ENCODE measurements at regions not wholly inside any gene's neighbourhood (a gene's known extent, or its start where the extent isn't known, plus 50 kb on each side); places are given as distances from the start of the nearest gene placed in this dataset.
A peak's percentile ranks its signal among the peaks of the same experiment; 100 is the strongest.

GRCh38 chr5:133891390-133891789 is 77.0 kb downstream of the C5orf15 start:
- Histone ChIP-seq H2BK5ac (ENCODE audit: low read length) (no peak overlapping the region), H2BK12ac (ENCODE audit: low read length) (no peak overlapping the region), H3K79me1 (ENCODE audit: low read depth, low read length) (no peaks in the 10 kb centered on the region), H3K4ac (ENCODE audit: low read length) (no peak overlapping the region), H2AFZ (ENCODE audit: low read length) (no peak overlapping the region), H4K91ac (ENCODE audit: low read depth, low read length, poor library complexity) (no peak overlapping the region), H2BK15ac (ENCODE audit: low read length) (no peak overlapping the region), H3K23ac (ENCODE audit: low read depth, low read length, poor library complexity) (no peak overlapping the region), H3K36me3 (replicated peaks in 1 of 2; ENCODE audit: control insufficient read depth in 2 of 2, insufficient read depth in 2 of 2, low read length in 2 of 2) (no peaks in the 10 kb centered on the region), H3K14ac (ENCODE audit: low read length) (no peak overlapping the region), H3K4me2 (ENCODE audit: insufficient read depth, low read length, poor library complexity, severe bottlenecking) (no peak overlapping the region), H3K4me1 (ENCODE audit: control insufficient read depth in 2 of 2, insufficient read depth in 1 of 2, low read depth in 1 of 2, low read length in 2 of 2) (no peaks in the 10 kb centered on the region), H4K8ac (ENCODE audit: low read depth, low read length) (no peak overlapping the region), H2AK5ac (ENCODE audit: low read depth, low read length) (no peak overlapping the region), H2BK120ac (ENCODE audit: low read depth, low read length) (no peak overlapping the region), H3K4me3 (ENCODE audit: low read length in 2 of 2) (no peak overlapping the region), H3K18ac (ENCODE audit: low read length) (no peak overlapping the region), H3K9me3 (replicated peaks in 1 of 2; ENCODE audit: control insufficient read depth in 2 of 2, insufficient read depth in 1 of 2, low read depth in 1 of 2, low read length in 2 of 2) (no peaks in the 10 kb centered on the region), H3K27me3 (ENCODE audit: control insufficient read depth in 3 of 3, insufficient read depth in 3 of 3, low read depth in 1 of 3, low read length in 3 of 3) (peaks cover 0 to 4% (median 0%) of the 10 kb centered on the region in 3 experiments), H3K9ac (ENCODE audit: low read depth, low read length, poor library complexity) (no peak overlapping the region), H3K27ac (replicated peaks; ENCODE audit: low read length) (no peak overlapping the region)
- no CpG with 5 or more reads among the region's 5 CpGs for WGBS, 2 donors (ENCODE audit: extremely low coverage in 2 of 2, insufficient read length in 2 of 2, insufficient replicate concordance in 1 of 2)
- DNase-seq (ENCODE audit: low spot score), result no peak

DNA sequence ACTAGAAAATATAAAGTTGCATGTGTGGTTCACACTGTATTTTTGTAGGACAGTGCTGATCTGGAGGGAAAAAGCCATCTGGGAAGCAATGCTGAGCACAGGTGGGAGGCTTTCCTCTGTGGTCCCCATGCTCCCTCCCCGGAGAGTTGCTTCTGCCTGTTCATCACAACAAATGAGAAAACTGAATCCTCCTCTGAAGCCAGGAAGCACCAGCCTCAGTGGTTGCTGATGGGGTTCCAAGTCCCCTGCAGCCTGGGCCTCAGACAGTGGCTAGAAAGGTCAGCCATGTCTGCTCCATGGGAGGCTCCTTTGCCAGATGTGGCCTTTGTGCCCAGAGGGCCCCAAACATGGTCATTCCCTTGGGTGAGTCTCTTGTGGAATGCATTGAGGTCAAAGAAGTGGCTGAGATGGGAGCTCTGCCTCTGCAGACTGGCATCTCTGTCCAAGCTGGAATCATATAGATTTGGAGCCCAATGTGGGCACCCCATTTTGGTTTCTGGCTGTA is 77.6 kb downstream of the C5orf15 start:
- no peak overlapping the region for H2BK15ac ChIP-seq (ENCODE audit: low read length)
- H3K27ac ChIP-seq (replicated peaks; ENCODE audit: low read length), result no peak overlapping the region
- no peak overlapping the region for H2BK12ac ChIP-seq (ENCODE audit: low read length)
- no peaks in the 10 kb centered on the region for H3K27me3 ChIP-seq (ENCODE audit: control insufficient read depth in 3 of 3, insufficient read depth in 3 of 3, low read depth in 1 of 3, low read length in 3 of 3)
- no peaks in the 10 kb centered on the region for H3K36me3 ChIP-seq (replicated peaks in 1 of 2; ENCODE audit: control insufficient read depth in 2 of 2, insufficient read depth in 2 of 2, low read length in 2 of 2)
- WGBS, 2 donors (ENCODE audit: extremely low coverage in 2 of 2, insufficient read length in 2 of 2, insufficient replicate concordance in 1 of 2), result no CpG with 5 or more reads among the region's 1 CpG
- no peak overlapping the region for H4K8ac ChIP-seq (ENCODE audit: low read depth, low read length)
- DNase-seq (ENCODE audit: low spot score), result no peak
- no peak overlapping the region for H2AFZ ChIP-seq (ENCODE audit: low read length)
- no peak overlapping the region for H2AK5ac ChIP-seq (ENCODE audit: low read depth, low read length)
- H3K79me1 ChIP-seq (ENCODE audit: low read depth, low read length), result no peaks in the 10 kb centered on the region
- H3K18ac ChIP-seq (ENCODE audit: low read length), result no peak overlapping the region
- H3K4me1 ChIP-seq (ENCODE audit: control insufficient read depth in 2 of 2, insufficient read depth in 1 of 2, low read depth in 1 of 2, low read length in 2 of 2), result no peaks in the 10 kb centered on the region
- no peak overlapping the region for H2BK5ac ChIP-seq (ENCODE audit: low read length)
- H3K4me2 ChIP-seq (ENCODE audit: insufficient read depth, low read length, poor library complexity, severe bottlenecking), result no peak overlapping the region
- no peaks in the 10 kb centered on the region for H3K9me3 ChIP-seq (replicated peaks in 1 of 2; ENCODE audit: control insufficient read depth in 2 of 2, insufficient read depth in 1 of 2, low read depth in 1 of 2, low read length in 2 of 2)
- H4K91ac ChIP-seq (ENCODE audit: low read depth, low read length, poor library complexity), result no peak overlapping the region
- H3K4ac ChIP-seq (ENCODE audit: low read length), result no peak overlapping the region
- H2BK120ac ChIP-seq (ENCODE audit: low read depth, low read length), result no peak overlapping the region
- peak overlapping the region; percentile 67 for H3K14ac ChIP-seq (ENCODE audit: low read length)
- no peak overlapping the region for H3K4me3 ChIP-seq (ENCODE audit: low read length in 2 of 2)
- H3K23ac ChIP-seq (ENCODE audit: low read depth, low read length, poor library complexity), result no peak overlapping the region
- no peak overlapping the region for H3K9ac ChIP-seq (ENCODE audit: low read depth, low read length, poor library complexity)

DNA sequence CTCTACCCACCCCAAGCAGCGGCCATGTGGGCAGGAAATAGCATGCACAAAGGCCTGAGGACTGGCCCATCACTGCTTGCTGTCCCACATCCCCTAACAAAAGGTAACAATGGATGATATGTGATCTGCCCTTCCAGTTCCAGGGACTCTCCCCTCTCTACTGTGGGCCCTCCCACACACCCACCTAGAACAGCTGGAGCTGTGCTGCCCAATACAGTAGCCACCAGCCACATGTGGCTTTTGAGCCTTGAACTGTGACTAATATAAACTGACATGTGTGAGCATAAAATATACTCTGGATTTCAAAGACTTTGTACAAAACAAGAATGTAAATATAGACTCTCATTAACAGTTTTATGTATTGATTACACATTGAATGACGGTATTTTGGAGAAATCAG is 78.1 kb downstream of the C5orf15 start:
- Histone ChIP-seq H2BK120ac (ENCODE audit: low read depth, low read length) (no peak overlapping the region), H2BK5ac (ENCODE audit: low read length) (no peak overlapping the region), H3K9me3 (replicated peaks in 1 of 2; ENCODE audit: control insufficient read depth in 2 of 2, insufficient read depth in 1 of 2, low read depth in 1 of 2, low read length in 2 of 2) (no peaks in the 10 kb centered on the region), H4K91ac (ENCODE audit: low read depth, low read length, poor library complexity) (no peak overlapping the region), H3K4me3 (ENCODE audit: low read length in 2 of 2) (peak overlapping the region in 1 of 2 donors; percentile 7), H2BK12ac (ENCODE audit: low read length) (no peak overlapping the region), H3K4me2 (ENCODE audit: insufficient read depth, low read length, poor library complexity, severe bottlenecking) (no peak overlapping the region), H4K8ac (ENCODE audit: low read depth, low read length) (no peak overlapping the region), H3K9ac (ENCODE audit: low read depth, low read length, poor library complexity) (no peak overlapping the region), H2AFZ (ENCODE audit: low read length) (no peak overlapping the region), H3K4me1 (ENCODE audit: control insufficient read depth in 2 of 2, insufficient read depth in 1 of 2, low read depth in 1 of 2, low read length in 2 of 2) (no peaks in the 10 kb centered on the region), H3K79me1 (ENCODE audit: low read depth, low read length) (no peaks in the 10 kb centered on the region), H3K23ac (ENCODE audit: low read depth, low read length, poor library complexity) (no peak overlapping the region), H3K36me3 (replicated peaks in 1 of 2; ENCODE audit: control insufficient read depth in 2 of 2, insufficient read depth in 2 of 2, low read length in 2 of 2) (no peaks in the 10 kb centered on the region), H3K4ac (ENCODE audit: low read length) (no peak overlapping the region), H2BK15ac (ENCODE audit: low read length) (no peak overlapping the region), H2AK5ac (ENCODE audit: low read depth, low read length) (no peak overlapping the region), H3K14ac (ENCODE audit: low read length) (no peak overlapping the region), H3K27ac (replicated peaks; ENCODE audit: low read length) (no peak overlapping the region), H3K27me3 (ENCODE audit: control insufficient read depth in 3 of 3, insufficient read depth in 3 of 3, low read depth in 1 of 3, low read length in 3 of 3) (no peaks in the 10 kb centered on the region), H3K18ac (ENCODE audit: low read length) (no peak overlapping the region)
- no peak for DNase-seq (ENCODE audit: low spot score)
- no CpG with 5 or more reads among the region's 2 CpGs for WGBS, 2 donors (ENCODE audit: extremely low coverage in 2 of 2, insufficient read length in 2 of 2, insufficient replicate concordance in 1 of 2)

DNA sequence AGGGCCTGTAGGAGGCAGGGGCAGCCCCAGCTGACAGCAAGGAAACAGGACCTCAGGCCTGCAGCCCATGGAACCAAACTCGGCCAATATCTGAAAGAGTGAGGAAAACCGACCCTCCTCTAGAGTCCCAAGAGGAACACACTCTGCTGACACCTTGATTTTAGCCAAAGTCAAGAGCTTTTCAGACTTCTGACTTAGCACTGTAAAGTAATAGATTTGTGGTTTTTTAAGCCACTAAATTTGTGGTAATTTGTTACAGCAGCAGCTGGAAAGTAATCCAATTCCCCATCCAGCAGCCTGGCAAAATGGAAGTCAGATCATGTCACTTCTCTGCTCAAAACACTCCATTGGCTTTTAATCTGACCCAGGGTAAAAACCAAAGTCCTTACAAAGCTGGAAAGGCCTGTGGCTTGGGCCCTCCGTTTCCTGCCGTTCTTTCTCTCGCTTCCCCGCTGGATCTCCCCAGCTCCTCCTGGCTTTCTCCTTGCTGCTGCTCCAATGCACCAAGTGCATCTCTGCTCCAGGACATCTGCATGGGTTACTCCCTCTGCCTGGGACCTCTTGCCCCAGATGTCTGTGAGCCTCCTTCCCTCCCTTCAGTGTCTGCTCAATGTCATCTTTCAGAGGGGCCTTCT is 79.0 kb downstream of the C5orf15 start:
- Histone ChIP-seq H4K8ac (ENCODE audit: low read depth, low read length) (no peak overlapping the region), H3K23ac (ENCODE audit: low read depth, low read length, poor library complexity) (no peak overlapping the region), H4K91ac (ENCODE audit: low read depth, low read length, poor library complexity) (no peak overlapping the region), H3K79me1 (ENCODE audit: low read depth, low read length) (no peaks in the 10 kb centered on the region), H3K27ac (replicated peaks; ENCODE audit: low read length) (no peak overlapping the region), H2BK12ac (ENCODE audit: low read length) (no peak overlapping the region), H2BK120ac (ENCODE audit: low read depth, low read length) (no peak overlapping the region), H3K9me3 (replicated peaks in 1 of 2; ENCODE audit: control insufficient read depth in 2 of 2, insufficient read depth in 1 of 2, low read depth in 1 of 2, low read length in 2 of 2) (no peaks in the 10 kb centered on the region), H2AK5ac (ENCODE audit: low read depth, low read length) (no peak overlapping the region), H2AFZ (ENCODE audit: low read length) (no peak overlapping the region), H3K4me1 (ENCODE audit: control insufficient read depth in 2 of 2, insufficient read depth in 1 of 2, low read depth in 1 of 2, low read length in 2 of 2) (no peaks in the 10 kb centered on the region), H3K27me3 (ENCODE audit: control insufficient read depth in 3 of 3, insufficient read depth in 3 of 3, low read depth in 1 of 3, low read length in 3 of 3) (no peaks in the 10 kb centered on the region), H3K36me3 (replicated peaks in 1 of 2; ENCODE audit: control insufficient read depth in 2 of 2, insufficient read depth in 2 of 2, low read length in 2 of 2) (no peaks in the 10 kb centered on the region), H2BK15ac (ENCODE audit: low read length) (no peak overlapping the region), H3K9ac (ENCODE audit: low read depth, low read length, poor library complexity) (no peak overlapping the region), H3K4me2 (ENCODE audit: insufficient read depth, low read length, poor library complexity, severe bottlenecking) (no peak overlapping the region), H3K4me3 (ENCODE audit: low read length in 2 of 2) (no peak overlapping the region), H3K4ac (ENCODE audit: low read length) (no peak overlapping the region), H2BK5ac (ENCODE audit: low read length) (no peak overlapping the region), H3K18ac (ENCODE audit: low read length) (no peak overlapping the region), H3K14ac (ENCODE audit: low read length) (no peak overlapping the region)
- no CpG with 5 or more reads among the region's 6 CpGs for WGBS, 2 donors (ENCODE audit: extremely low coverage in 2 of 2, insufficient read length in 2 of 2, insufficient replicate concordance in 1 of 2)
- no peak for DNase-seq (ENCODE audit: low spot score)
